Glutamatergic neuron (in vitro differentiated cells): ENCODE measurements at regions not wholly inside any gene's neighbourhood (a gene's known extent, or its start where the extent isn't known, plus 50 kb on each side); places are given as distances from the start of the nearest gene placed in this dataset.

ENCODE experiments used
- DNase-seq: peaks from one replicate; pipeline ENCODE4 v3.0.0; 2022
- H3K27ac Mint-ChIP-seq: one replicate; pipeline ENCODE4 v1.8.0; 2020; ENCODE audit warnings: mild to moderate bottlenecking, mixed read lengths, inconsistent platforms; ENCODE audit not compliant: unreplicated experiment
- H3K27me3 Mint-ChIP-seq: one replicate; pipeline ENCODE4 v1.8.0; 2020; ENCODE audit warnings: mild to moderate bottlenecking, moderate library complexity, mixed read lengths, inconsistent platforms; ENCODE audit not compliant: unreplicated experiment
- H3K36me3 Mint-ChIP-seq: one replicate; pipeline ENCODE4 v1.8.0; 2020; ENCODE audit warnings: mild to moderate bottlenecking, mixed read lengths, inconsistent platforms; ENCODE audit not compliant: unreplicated experiment
- H3K4me1 Mint-ChIP-seq: one replicate; pipeline ENCODE4 v1.8.0; 2020; ENCODE audit warnings: mild to moderate bottlenecking, low read depth, mixed read lengths, inconsistent platforms; ENCODE audit not compliant: unreplicated experiment
- H3K4me3 Mint-ChIP-seq: one replicate; pipeline ENCODE4 v1.8.0; 2020; ENCODE audit warnings: mild to moderate bottlenecking, mixed read lengths, inconsistent platforms; ENCODE audit not compliant: unreplicated experiment
- H3K9me3 Mint-ChIP-seq: one replicate; pipeline ENCODE4 v1.8.0; 2020; ENCODE audit warnings: mild to moderate bottlenecking, moderate library complexity, mixed read lengths, inconsistent platforms; ENCODE audit not compliant: unreplicated experiment
- TF ChIP-seq, protein P1 (sequence below): fragments of 200-600 bp; sonication (generic); IDR thresholded peaks from one replicate; pipeline ENCODE4 v1.5.0; 2021; ENCODE audit not compliant: partially characterized antibody, unreplicated experiment

DNA sequence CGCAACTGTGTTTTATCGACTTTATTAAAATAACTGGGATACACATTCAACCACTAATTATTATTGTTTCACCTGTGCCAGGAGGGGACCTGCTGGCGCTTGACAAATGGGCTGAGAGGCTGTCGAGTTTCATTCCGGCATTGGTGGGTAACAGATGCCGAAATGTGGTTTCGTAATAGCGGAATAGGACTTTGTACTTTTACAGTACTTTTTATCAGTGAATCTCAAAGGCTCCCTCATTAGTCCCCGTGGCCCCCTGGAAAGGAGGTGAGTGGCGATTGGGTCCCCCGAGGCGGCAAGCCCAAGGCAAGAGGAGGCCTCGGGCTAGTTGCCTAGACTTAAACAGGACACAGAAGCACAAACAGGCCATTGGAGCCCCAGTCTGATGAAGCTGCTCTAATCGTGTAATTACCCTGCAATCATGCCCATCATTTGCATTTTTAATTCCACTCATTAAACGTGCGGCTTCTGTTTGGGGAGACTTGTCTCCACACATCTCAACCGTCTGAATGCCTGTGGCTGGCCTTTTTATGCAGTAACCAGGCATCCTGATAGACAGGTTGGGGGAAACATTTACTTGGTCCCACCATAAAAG, 193.2 kb downstream of the INO80D start:
- Mint-ChIP-seq H3K36me3 (no peaks in the 10 kb centered on the region), H3K4me3 (no peak overlapping the region), H3K27me3 (peaks cover 4% of the 10 kb centered on the region), H3K4me1 (peaks cover 14% of the 10 kb centered on the region), H3K27ac (no peak overlapping the region), H3K9me3 (peaks cover 4% of the 10 kb centered on the region)
- TF ChIP-seq, protein P1, sequence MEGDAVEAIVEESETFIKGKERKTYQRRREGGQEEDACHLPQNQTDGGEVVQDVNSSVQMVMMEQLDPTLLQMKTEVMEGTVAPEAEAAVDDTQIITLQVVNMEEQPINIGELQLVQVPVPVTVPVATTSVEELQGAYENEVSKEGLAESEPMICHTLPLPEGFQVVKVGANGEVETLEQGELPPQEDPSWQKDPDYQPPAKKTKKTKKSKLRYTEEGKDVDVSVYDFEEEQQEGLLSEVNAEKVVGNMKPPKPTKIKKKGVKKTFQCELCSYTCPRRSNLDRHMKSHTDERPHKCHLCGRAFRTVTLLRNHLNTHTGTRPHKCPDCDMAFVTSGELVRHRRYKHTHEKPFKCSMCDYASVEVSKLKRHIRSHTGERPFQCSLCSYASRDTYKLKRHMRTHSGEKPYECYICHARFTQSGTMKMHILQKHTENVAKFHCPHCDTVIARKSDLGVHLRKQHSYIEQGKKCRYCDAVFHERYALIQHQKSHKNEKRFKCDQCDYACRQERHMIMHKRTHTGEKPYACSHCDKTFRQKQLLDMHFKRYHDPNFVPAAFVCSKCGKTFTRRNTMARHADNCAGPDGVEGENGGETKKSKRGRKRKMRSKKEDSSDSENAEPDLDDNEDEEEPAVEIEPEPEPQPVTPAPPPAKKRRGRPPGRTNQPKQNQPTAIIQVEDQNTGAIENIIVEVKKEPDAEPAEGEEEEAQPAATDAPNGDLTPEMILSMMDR: no peak
- DNase-seq: no peak

DNA sequence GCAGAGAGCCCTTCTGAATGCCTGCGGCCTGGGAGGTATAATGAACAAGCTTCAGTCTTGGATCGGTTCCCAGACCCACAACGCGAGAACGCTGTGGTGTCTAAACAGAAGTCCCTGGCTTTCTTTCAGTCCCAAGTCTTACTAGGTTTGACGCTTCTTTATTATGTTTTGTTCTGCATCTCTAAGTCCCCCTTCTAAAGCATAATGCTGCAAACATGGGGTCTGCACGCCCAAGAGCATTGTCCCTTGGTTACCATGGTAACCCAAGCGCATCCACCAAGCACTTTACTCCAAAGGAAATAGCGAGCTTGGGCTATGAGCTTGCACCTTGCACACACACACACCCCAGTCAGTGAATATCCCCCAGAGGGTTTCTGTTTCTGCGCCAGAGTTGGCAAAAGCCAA, 193.7 kb downstream of the INO80D start:
- no peak overlapping the region for H3K27ac Mint-ChIP-seq
- TF ChIP-seq, protein P1: no peak
- DNase-seq: no peak
- peaks cover 4% of the 10 kb centered on the region for H3K27me3 Mint-ChIP-seq
- no peak overlapping the region for H3K4me3 Mint-ChIP-seq
- peaks cover 4% of the 10 kb centered on the region for H3K9me3 Mint-ChIP-seq
- H3K36me3 Mint-ChIP-seq: no peaks in the 10 kb centered on the region
- peaks cover 14% of the 10 kb centered on the region for H3K4me1 Mint-ChIP-seq

DNA sequence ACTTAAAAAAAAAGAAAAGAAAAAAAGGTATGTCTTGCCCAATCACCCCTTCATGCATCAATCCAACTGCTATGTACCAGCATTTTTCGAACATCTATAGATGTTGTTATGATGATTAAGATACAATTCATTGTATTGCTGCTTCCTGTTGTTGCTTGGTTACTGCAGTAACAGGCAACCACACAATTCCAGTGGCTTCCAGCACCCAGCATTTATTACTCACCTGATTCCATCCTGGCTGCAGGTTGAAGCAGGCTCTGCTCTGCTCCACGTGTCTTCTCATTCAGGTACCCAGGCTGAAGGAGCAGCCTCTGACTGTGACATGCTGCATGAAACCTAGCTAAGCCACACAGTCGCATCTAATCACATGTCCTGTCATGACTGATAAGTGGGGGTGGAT, 196.9 kb downstream of the INO80D start:
- no peak for DNase-seq
- H3K27me3 Mint-ChIP-seq: no peaks in the 10 kb centered on the region
- H3K36me3 Mint-ChIP-seq: no peaks in the 10 kb centered on the region
- no peak overlapping the region for H3K4me3 Mint-ChIP-seq
- no peak overlapping the region for H3K27ac Mint-ChIP-seq
- TF ChIP-seq, protein P1: no peak
- H3K4me1 Mint-ChIP-seq: peaks cover 5% of the 10 kb centered on the region
- H3K9me3 Mint-ChIP-seq: peaks cover 2% of the 10 kb centered on the region

DNA sequence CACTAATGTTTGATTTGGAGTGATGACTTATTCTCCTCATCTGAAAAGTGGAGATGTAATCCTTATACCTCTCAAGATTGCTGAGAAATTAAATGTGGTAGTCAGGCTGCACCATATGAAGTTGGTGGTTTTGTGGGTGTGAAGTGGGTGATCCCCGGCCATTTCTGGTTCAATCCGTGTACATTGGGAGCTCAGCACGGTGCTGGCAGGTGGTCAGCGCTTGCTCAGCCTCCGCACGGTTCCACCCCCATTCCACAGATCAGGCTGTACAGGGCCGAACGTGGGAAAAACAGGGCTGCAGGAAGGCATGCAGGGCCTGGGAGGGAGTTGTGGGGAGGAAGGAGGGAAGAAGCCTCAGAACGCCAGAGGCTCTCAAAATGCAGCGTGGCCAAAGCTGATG, 198.3 kb downstream of the INO80D start:
- Mint-ChIP-seq H3K27me3 (no peaks in the 10 kb centered on the region), H3K36me3 (no peaks in the 10 kb centered on the region), H3K27ac (no peak overlapping the region), H3K4me1 (peaks cover 5% of the 10 kb centered on the region), H3K4me3 (no peak overlapping the region), H3K9me3 (peaks cover 2% of the 10 kb centered on the region)
- TF ChIP-seq, protein P1: no peak
- no peak for DNase-seq

DNA sequence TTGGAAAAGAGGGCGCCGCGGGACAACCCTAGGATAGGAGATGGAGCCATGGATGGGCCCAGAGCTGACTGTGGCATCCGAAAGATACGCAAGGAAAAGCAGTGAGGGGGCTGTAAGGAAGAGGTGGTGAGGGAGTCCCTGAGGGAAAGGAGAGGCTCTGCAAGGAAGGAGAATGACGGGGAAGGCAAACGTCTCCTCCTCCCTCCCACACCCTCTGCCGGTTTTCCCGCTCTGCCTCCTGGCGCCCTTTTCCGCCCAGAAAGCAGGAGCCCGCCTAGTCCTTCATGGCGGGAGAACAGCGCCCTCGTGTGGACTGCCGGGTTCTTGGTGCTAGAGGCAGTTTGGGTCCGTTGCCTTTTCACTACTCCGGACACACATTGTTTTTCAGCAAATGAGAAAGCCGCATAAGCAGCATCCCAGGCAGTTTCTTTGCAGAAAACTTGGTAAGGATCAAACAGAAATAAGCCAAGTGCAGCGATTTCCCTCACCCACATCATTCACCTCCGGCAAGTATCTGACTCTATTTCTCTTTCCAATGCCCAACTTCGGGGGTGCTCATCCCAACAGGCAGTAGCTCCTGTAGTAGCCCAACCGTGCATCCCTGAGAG, 200.4 kb downstream of the INO80D start:
- Mint-ChIP-seq H3K27me3 (peaks cover 2% of the 10 kb centered on the region), H3K27ac (no peak overlapping the region), H3K4me1 (no peaks in the 10 kb centered on the region), H3K9me3 (no peaks in the 10 kb centered on the region), H3K36me3 (no peaks in the 10 kb centered on the region), H3K4me3 (no peak overlapping the region)
- DNase-seq: peak; percentile 93
- TF ChIP-seq, protein P1: peak; percentile 94
